Prostate gland (tissue), 2 donors: ENCODE measurements at regions not wholly inside any gene's neighbourhood (a gene's known extent, or its start where the extent isn't known, plus 50 kb on each side); places are given as distances from the start of the nearest gene placed in this dataset.

Experiments used
- POLR2A ChIP-seq: fragments of 450-650 bp; IDR thresholded peaks from one replicate; pipeline ENCODE4 v1.6.1; 2016; ENCODE audit warnings: antibody characterized with exemption, mild to moderate bottlenecking
- POLR2AphosphoS5 ChIP-seq: sonication (generic); formaldehyde crosslinking; IDR thresholded peaks from one replicate; pipeline ENCODE4 v1.6.1; 2017; ENCODE audit warnings: antibody characterized with exemption
- TF ChIP-seq, protein P1 (sequence below), 4 experiments: fragments of 200-600 bp in 2 of 4; fragments of 450-650 bp in 2 of 4; sonication (generic) in 2 of 4; IDR thresholded peaks; 1 replicate in 3 of 4; 2 replicates in 1 of 4; pipeline ENCODE4 v1.5.1; 2016 to 2019; ENCODE audit warnings: antibody characterized with exemption in 4 of 4, mild to moderate bottlenecking in 2 of 4, moderate library complexity in 2 of 4

DNA sequence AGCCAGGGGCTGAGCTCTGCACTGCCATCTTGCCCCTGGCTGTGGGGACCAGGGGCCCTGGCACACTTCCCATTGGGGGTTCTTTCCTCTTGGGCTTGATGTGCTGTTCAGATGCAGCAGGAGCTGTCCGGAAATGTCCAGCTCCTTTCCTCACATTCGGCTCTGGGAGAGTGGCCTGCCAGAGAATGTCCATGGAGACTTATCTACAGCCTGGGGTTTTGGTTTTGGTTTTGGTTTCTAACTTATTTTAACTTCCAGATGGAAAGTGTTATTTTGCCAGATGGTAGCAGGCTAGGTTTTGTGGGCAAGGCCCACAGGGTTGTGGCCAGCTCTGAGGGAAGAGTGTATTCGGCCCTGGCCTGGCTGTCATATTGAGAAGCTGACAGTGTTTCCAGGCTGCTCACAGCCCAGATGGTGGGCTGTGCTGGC lies 177.3 kb downstream of the ANKRD30B start:
- TF ChIP-seq, protein P1, sequence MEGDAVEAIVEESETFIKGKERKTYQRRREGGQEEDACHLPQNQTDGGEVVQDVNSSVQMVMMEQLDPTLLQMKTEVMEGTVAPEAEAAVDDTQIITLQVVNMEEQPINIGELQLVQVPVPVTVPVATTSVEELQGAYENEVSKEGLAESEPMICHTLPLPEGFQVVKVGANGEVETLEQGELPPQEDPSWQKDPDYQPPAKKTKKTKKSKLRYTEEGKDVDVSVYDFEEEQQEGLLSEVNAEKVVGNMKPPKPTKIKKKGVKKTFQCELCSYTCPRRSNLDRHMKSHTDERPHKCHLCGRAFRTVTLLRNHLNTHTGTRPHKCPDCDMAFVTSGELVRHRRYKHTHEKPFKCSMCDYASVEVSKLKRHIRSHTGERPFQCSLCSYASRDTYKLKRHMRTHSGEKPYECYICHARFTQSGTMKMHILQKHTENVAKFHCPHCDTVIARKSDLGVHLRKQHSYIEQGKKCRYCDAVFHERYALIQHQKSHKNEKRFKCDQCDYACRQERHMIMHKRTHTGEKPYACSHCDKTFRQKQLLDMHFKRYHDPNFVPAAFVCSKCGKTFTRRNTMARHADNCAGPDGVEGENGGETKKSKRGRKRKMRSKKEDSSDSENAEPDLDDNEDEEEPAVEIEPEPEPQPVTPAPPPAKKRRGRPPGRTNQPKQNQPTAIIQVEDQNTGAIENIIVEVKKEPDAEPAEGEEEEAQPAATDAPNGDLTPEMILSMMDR (IDR thresholded peaks at IDR 0.05): no peak
- TF ChIP-seq POLR2A (no peak), POLR2AphosphoS5 (no peak)
